ENCODE measurements at regions not wholly inside any gene's neighbourhood (a gene's known extent, or its start where the extent isn't known, plus 50 kb on each side); places are given as distances from the start of the nearest gene placed in this dataset.

DNA sequence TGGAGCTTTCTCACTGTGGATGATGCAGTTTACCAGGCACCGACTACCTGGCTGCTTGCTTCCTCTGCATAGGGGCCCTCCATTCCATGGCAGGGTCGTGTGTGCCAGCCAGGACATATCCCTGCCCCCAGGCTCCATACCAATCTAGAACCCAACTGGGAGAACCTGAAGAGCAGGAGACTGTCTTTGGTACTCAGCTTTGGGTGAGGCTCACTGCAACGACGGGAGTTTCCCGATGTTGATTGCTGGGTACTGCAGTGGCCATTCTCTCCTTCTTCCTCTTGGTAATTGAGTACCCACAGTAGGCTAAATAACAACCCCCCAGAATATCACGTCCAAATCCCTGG is 133.3 kb upstream of the SERTAD2 start:
- TF ChIP-seq, protein P1, sequence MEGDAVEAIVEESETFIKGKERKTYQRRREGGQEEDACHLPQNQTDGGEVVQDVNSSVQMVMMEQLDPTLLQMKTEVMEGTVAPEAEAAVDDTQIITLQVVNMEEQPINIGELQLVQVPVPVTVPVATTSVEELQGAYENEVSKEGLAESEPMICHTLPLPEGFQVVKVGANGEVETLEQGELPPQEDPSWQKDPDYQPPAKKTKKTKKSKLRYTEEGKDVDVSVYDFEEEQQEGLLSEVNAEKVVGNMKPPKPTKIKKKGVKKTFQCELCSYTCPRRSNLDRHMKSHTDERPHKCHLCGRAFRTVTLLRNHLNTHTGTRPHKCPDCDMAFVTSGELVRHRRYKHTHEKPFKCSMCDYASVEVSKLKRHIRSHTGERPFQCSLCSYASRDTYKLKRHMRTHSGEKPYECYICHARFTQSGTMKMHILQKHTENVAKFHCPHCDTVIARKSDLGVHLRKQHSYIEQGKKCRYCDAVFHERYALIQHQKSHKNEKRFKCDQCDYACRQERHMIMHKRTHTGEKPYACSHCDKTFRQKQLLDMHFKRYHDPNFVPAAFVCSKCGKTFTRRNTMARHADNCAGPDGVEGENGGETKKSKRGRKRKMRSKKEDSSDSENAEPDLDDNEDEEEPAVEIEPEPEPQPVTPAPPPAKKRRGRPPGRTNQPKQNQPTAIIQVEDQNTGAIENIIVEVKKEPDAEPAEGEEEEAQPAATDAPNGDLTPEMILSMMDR (IDR thresholded peaks at IDR 0.05) = no peak

DNA sequence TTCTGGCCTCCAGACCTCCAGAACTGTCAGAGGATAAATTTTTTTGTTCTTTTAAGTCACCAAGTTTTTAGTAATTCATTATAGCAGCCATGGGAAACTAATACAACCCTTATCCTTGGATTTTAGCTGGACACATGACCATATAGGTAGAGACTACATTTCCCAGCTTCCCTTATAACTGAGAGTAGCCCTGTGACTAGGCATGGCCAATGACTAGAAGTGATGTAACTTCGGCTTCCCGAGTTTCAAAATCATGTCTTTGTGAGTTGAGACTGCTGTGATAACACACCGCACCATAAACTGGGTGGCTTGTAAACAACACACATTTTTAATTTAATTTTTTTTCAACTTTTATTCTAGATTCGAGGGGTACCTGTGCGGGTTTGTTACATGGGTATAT is 134.0 kb upstream of the SERTAD2 start:
- TF ChIP-seq, protein P1 (IDR thresholded peaks at IDR 0.05) = no peak

DNA sequence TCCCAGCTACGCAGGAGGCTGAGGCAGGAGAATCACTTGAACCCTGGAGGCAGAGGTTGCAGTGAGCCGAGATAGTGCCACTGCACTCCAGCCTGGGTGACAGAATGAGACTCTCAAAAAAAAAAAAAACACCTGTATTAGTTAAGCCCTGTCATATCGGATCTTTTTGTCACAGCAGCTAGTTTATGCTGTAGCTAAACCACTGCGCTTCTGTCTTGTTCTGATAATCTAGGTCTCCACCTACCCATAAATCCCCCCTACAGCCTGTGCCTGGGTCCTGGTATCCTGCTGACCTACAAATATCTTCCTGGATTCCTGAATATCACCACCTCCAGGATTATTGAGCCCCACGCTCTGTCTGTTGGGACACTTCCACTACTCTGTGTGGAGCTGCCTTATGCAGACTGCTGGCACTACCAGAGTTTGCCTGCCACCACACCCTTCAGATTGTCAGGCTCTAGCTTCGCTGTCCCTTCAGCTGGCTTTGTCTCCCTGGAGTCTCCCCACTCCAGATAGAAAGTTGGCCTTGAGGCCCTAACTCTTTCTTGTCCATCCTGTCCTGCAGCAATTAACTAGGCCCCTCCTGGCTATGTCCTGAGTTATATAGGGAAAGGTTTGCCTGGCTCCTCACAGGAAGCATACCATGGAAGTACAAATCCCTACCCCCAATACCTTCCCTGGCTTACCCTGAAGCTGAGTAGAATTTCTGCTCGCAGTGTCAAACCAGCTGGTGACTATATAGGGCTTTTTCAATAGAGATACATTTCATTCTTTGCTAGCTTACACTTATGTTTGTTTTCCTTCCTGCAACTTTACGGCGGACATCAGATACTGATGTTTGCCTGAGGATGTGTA is 136.0 kb upstream of the SERTAD2 start:
- TF ChIP-seq, protein P1 (IDR thresholded peaks at IDR 0.05) = no peak

DNA sequence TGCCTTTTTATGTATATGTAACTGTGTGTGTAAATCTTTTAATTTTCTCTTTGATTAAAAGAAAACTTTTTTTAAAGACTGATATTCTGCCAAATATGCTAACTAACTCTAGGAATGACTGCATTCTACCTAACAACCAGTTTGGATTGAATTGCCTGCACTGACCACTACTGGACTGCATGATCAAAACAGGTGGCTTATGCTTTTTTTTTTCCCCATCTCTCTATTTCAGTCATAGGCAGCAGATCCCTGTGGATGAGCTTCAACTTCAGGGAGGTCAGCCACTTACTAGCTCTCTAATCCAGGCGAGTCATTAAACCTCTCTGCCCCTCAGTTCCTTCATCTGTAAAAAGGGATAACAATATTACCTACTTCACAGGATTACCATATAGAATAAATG is 138.6 kb upstream of the SERTAD2 start:
- TF ChIP-seq, protein P1 (IDR thresholded peaks at IDR 0.05) = no peak

DNA sequence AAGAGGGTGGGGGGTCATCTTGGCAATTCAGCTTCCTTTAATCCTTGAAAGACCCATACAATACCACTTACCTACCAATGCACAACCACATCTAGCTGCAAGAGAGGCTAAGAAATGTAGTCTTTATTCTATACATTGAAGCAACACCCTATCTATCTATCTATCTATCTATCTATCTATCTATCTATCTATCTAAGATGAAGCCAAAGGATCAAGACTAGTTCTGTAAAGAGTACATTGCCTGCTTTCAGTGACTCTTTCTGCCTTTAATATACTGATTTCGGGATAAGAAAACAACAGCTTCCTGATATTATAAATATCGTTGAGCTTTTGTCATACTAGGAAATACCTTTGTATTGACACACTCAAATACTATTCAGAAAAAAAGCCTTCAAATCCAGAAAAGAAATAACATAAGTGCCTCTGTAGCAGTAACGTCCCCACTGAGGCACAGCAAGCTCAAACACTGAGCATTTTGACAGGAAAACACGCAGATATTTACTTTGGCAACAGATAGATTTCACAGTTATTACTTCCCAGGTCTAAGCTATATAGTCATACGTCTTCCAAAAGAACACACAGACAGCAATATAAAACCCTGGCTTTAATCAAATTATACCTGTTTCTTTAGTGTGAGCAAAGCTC is 139.4 kb upstream of the SERTAD2 start:
- TF ChIP-seq, protein P1 (IDR thresholded peaks at IDR 0.05) = no peak

DNA sequence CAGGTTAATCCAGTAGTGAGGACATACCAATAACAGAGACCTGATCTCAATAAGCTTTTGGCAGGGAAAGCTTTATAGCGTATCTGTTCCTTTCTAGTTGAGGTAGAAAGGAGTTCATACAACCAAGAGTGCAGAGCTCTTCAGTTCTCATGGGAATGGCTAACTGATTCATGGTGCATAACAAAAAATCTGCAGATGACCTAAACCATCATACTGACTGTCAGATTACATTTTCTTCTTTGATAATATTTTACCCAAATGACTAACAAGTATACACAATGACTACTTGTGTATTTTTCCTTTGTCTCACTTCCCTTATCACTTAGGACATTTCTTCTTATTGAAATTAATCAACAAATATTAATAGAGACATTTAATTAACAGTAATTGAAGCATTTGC is 140.0 kb upstream of the SERTAD2 start:
- TF ChIP-seq, protein P1 (IDR thresholded peaks at IDR 0.05) = no peak

DNA sequence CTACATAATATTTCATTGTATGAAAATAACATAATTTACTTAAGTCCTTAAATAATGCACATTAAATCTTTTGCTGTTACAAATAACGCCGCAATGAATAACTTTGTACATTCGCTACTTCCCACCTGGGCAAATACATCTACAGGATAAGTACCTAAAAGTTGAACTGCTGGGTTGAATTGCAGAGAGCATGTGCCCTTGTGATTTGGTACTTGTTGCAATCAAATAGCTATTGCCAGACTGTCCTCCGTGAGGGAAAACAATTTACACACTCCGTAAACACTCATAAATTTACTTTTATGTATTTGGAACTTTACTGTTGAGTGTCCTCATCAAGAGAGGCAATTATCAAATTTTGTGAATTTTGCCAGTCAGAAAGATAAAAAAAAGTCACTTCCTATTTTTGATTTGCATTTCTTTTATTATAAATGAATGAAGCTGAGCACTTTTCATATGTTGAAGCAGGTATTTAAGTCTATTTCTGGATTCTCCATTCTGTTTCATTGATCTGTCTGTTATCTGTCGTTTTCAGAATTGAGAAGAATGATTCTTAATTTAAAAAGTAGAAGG is 140.8 kb upstream of the SERTAD2 start:
- TF ChIP-seq, protein P1 (IDR thresholded peaks at IDR 0.05) = no peak
